ENCODE measurements at regions not wholly inside any gene's neighbourhood (a gene's known extent, or its start where the extent isn't known, plus 50 kb on each side); places are given as distances from the start of the nearest gene placed in this dataset.
"Not testable (repeated sequence)": the region's sequence is repeated elsewhere in the genome, so short reads cannot be mapped to it uniquely, and the experiment has no call there.

DNA sequence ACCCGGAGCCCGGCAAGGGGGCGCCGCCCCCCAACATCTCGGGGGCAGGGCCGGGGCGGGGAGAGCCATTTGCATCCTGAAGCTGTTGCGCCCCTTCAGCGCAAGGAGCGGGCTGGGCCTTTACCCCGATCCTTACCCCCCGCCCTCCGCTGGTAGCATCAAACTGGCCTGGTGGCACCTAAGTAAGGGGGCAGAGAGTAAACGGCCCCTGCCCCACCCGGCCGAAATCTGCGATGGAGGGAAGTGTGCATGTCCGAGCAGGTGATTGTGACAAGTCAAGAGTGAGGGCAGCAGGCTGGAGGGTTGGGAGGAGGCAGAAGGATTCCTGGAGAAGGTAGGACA lies 101.2 kb downstream of the ESM1 start:
- no peak for DNase-seq (ENCODE audit: low read depth, low spot score)

DNA sequence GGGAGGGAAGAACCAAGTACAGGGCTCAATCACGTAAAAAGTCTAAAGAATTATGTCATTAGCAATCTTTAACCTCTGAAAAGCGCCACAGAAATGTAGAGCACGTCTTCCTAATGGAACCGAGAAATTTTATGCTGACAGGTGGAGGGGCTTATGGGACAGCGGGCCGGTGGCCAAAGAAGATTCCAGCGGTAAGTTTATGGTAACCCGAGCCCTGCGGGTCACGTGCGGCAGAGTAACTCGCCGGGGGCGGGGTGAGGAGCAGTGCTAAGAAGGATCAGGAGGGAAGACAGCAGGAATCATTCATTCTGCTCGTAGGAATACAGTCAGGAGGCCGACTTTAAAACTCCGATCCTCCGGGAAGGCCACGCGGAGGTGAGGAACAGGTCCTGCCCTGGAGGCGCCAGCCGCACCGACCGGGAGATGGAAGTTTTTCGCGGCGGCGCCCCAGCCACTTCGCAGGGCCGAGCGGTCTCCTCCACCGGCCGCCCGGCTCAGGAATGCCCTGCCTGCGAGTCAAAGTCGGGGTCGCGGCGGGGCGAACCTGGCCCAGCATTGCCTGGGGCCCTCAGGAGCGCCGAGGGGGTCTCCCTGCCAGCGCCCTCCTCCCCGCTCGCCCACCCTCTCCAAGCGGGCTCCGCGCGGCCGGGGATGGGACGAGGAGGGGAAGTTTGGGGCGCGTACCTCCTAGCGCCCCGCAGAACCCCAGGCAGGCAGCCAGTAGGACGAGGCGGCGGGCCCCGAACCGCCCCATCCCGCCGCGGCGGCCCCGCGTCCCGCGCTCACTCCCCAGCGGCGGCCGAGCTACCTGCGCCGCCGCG lies 101.8 kb downstream of the ESM1 start:
- DNase-seq (ENCODE audit: low read depth, low spot score): no peak

DNA sequence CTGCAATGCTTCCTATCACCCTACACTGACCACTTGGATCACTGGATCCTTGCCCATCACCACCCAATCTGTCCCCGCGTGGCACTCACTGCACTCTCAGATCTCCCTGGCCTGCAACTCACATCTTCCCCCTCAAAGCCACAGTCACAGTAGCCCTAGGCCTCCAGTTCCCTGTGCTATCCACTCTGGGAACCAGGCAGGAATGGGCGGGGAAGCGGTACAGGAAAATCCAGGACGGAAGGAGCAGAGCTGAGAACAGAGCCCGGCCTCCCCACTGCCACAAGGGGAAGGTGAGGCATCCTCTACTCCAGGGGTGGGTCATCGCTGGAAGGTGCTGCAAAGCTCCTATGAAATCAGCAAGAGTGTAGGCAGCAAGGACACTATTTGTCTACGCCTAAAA lies 102.6 kb downstream of the ESM1 start:
- no peak for DNase-seq (ENCODE audit: low read depth, low spot score)

DNA sequence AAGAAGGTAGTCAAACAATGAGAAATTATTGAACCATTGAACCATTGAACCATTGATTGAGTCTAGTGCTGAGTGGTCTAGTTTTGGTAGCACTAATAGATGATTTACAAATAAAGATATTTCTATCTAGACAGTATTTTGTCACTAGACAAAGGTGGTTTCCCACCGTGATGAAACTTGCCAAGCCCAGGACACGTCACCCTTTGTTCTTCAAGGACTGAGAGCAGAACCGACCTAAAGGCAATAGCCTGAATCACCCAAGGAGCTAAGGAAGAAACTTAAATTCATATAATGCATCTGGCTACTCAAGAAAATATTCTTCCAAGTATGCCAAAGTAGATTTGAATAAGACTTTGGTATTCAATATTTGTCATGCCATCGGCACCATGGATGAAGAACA lies 103.3 kb downstream of the ESM1 start:
- no peak for DNase-seq (ENCODE audit: low read depth, low spot score)

DNA sequence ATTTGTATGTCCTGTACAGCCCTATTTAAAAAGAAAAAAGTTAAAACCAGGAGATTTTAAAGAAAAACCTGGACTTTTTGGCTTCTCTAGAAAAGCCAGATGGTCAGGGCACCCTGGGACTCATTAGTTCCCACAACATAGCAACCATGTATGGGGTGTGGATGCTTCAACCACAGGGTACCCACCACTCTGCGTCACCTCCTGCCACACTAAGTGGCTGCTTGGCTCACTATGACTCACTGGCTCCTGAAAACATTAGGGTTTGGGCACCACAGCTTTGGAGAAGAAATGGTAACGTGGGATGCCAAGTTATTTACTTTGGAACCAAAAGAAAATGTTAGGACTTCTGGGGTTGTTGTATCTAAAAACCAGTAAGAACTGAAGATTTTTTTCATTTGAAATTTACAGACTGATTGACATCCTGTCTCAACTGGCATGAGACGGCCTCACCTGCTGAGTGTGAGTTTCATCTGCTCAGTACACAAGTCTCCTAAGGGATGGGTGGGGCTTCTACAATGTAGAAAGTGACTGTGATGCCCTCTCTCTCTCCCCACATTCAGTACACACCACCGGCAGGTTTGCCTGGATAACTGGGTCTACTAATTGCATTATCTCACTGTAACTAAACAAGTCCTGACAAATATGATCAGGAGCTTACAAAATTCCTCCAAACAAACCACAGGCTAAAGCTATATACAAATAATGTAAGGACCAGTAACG lies 103.9 kb downstream of the ESM1 start:
- no peak for DNase-seq (ENCODE audit: low read depth, low spot score)

DNA sequence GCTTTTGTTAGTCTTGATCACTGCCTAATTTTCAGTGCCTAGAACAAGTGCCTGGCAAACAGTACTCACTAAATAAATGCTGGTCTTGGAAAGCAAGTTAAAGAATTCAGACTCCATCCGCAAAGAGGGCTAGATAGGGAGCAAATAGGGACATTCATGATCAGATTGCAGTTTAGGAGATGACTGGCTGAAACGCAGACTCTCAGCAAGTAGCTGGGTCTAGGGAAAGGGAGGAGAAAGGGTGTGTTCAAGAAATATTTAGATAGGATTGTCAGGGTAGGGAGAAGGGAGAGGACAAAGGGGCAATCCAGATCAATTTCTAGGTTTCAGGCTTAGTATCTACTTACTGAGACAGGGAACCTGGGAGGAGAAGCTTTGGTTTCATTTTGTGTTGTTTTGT lies 108.4 kb downstream of the ESM1 start:
- no peak for DNase-seq (ENCODE audit: low read depth, low spot score)

DNA sequence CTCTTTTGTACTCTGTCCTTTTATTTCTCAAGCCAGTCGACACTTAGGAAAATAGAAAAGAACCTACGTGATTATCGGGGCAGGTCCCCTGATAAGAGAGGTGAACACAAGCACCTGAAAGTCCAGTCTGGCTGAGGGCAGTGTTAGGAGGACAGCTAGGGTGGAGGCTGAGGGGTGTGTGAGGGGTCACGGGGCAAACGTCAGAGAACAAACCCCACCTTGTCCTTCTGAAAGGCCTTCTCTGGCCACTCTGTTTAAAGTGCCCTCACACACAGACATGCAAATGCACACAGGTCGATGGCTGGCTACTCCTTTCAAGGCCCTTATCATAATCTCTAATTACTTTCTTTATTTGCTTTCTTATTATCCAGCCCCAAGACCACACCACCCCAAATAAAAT lies 108.8 kb downstream of the ESM1 start:
- no peak for DNase-seq (ENCODE audit: low read depth, low spot score)

DNA sequence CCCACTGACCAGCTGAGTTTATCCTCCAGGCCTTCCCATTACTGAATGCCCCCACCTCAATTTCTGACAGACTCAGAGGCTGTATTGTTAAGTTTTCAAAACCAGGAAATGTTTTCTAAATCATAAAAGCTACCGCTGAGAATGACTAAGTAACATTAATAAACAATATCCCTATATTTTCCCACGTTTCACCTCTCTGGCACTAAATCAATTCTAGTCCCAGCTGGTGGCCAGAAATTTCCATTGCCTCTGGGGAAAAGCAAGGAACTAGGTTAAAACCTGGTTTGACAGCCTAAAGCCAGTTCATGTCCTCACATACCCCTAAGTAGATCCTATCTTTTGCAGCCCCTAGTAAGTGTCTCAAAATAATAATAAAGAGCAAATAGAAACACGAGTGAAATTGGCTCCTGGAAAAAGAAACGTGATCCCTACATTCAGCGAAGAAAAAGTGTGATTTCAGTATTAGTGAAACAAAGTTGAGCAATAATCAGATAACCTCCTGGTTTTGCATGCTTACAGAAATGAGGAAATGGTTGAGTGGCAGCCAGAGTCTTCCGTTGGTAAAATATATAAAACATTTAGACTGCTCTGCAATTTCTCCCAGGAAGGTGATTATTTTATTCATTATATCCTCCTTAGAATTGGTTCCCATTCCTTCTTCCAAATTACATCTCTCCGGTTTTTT lies 110.9 kb downstream of the ESM1 start:
- DNase-seq (ENCODE audit: low read depth, low spot score): no peak

DNA sequence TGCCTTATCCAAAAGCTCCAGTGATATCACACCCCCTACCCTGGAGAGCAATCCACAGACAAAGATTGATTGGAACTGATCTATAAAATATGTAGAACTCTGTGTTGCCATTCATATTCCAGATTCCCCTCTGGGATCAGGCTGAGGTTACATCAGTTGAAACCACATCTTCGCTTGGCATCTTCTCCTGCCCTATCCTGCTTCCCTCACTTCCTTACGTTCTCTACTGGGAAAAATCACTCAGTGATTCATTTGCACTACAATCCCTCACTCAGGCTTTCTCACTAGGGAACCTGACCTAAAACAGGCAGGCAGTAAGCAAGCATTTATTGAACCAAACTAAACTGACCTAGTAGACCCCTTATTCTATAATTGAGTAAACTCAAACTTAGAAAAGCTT lies 111.7 kb downstream of the ESM1 start:
- DNase-seq (ENCODE audit: low read depth, low spot score): no peak

DNA sequence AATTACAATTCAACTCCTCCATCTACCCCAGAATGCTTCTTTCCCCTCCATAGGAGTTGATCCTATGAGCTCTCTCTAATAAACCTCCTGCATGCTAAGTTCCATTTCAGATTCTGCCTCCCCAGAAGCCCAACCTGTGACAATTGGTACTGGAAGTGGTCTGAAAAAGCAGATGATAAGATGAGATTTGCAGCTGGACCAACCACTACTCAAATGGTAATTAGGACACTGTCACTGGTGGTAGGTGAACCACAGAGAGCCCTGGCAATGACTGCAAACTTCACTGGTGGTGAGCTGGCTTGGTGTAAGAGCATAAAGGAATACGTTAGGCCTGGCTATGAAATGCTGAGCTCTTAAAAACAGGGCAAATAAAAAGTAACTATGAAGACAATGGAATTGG lies 112.6 kb downstream of the ESM1 start:
- DNase-seq (ENCODE audit: low read depth, low spot score): no peak

DNA sequence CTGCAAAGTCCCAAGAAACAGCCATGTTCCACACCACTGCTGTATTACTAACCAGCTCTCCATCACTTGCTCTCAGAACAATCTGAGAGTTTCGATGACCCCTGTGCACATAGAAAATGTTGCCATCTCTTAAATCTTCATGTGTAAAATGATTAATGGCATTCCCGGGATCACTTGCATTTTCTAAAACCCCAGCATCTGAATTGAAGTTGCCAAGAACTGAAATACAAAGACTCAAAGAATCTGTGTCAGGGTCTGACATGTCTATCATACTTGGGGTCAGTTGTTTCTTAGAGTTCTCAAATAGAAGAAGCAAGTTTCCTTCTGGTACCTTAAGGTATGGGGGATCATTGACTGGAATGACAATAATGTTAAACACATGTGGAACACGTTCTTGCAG lies 115.1 kb downstream of the ESM1 start:
- no peak for DNase-seq (ENCODE audit: low read depth, low spot score)

DNA sequence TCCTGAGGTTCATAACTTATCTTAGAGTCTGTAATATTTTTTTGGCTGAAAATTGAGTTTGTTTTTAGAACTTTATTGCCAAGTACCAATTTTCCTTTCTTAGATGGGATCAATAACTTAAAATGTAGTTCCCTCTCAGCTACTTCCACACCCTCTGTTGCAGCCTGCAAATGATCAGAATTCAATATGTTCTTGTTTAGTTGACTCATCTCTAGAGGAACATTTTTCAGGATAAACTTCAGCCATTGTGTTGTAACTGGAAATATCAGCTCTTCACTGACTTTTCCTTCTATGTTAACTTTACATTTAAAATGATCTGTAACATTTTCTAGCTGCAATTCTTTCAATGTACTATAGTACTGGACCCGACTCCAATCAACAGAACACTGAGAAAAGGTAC lies 115.7 kb downstream of the ESM1 start:
- no peak for DNase-seq (ENCODE audit: low read depth, low spot score)

DNA sequence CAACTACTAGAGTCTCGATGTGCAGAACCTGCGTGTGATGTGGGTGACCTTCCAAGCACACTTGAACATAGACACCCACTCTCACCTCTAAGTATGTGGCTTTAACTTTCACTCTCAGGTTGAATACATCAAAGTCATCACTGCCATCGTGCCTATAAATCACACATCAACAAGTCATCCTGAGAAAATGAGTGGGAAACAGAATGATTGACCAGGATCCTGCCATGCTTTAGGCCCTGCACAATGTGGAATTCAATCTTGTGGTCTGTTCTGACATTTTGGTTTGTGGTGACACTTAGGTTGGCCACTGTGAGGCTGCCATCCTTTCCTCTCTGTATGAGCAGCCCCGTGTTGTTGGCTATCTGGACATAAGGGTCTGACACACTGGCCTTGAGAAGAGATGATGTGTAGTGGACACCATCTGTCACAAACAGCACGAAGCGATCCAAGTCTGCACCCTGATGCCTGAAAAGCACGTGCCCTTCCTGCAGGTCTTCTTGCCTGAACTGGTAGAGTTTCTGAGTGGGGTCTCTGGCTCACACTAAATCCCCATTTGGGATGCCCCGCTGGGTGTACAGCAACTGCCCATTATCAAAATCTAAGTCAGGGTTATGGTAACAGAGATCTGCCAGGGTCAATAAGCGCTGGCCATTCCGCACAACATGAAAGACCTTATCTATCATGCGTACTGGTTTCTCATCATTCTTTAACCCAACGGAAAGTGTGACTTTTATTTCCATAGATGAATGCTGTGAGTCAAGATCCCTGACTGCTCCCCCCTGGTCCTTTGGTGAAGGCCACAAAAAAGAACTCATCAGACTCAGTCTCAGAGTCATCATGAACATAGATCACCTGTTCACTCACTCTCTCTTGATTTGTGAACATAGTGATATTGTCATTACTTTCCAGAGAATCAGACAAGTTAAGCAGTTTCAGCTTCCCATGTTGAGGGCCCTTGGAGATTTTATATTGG lies 116.6 kb downstream of the ESM1 start:
- DNase-seq (ENCODE audit: low read depth, low spot score): no peak

DNA sequence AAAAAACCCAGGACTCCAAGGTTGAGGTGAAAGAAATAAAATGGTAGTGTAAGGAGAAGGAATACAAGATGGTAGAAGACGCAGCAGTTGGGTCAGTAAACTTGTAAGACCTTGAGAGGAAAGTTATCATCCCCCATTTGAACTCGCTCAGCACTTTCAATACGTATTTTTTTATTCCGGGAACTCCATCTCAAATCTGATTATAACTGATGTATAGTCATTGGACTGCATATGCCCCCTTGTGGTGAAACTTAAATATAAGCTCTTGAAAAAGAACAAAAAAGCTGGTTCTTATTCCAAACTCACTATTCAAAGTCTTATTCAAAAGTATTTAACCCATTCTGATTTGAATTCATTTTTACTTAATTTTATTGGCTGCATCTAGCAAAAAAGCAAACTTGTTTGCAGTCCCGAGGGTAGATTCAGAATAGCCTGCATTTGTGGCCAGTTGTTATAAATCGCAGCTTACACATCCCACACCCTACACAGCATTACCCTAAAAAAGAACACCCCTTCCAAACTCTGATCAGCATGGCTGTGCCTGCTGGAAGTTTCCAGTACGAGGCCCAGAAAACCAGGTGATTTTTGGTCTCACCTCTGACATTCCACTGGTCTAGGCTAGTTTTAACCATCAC lies 118.0 kb downstream of the ESM1 start:
- DNase-seq (ENCODE audit: low read depth, low spot score): no peak

DNA sequence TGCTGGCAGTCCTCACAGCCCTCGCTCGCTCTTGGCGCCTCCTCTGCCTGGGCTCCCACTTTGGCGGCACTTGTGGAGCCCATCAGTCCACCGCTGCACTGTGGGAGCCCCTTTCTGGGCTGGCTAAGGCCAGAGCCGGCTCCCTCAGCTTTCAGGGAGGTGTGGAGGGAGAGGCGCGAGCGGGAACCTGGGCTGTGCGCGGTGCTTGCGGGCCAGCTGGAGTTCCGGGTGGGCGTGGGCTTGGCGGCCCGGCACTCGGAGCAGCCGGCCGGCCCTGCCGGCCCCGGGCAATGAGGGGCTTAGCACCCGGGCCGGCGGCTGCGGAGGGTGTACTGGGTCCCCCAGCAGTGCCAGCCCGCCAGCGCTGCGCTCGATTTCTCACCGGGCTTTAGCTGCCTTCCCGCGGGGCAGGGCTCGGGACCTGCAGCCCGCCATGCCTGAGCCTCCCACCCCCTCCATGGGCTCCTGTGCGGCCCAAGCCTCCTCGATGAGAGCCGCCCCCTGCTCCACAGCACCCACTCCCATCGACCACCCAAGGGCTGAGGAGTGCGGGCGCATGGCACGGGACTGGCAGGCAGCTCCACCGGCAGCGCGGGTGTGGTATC lies 120.4 kb downstream of the ESM1 start:
- DNase-seq (ENCODE audit: low read depth, low spot score): not testable (repeated sequence)

DNA sequence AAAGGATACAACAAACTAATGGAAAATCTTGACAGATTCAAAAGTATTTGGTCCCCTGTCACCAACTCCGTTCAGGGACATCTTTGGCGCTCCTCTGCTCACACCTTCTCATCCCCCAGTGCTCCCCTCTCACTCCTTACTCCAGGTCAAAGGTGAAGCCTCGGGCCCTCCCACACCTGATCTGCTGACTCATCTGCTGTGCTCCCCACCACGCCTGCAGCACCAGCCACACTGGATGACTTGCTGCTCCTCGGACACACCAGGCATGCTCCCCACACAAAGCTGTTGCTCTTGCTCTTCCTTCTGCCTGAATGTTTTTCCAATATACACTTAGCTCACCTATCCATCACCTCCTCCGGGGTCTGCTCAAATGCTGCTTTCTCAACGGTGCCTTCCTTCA lies 123.4 kb downstream of the ESM1 start:
- no peak for DNase-seq (ENCODE audit: low read depth, low spot score)

DNA sequence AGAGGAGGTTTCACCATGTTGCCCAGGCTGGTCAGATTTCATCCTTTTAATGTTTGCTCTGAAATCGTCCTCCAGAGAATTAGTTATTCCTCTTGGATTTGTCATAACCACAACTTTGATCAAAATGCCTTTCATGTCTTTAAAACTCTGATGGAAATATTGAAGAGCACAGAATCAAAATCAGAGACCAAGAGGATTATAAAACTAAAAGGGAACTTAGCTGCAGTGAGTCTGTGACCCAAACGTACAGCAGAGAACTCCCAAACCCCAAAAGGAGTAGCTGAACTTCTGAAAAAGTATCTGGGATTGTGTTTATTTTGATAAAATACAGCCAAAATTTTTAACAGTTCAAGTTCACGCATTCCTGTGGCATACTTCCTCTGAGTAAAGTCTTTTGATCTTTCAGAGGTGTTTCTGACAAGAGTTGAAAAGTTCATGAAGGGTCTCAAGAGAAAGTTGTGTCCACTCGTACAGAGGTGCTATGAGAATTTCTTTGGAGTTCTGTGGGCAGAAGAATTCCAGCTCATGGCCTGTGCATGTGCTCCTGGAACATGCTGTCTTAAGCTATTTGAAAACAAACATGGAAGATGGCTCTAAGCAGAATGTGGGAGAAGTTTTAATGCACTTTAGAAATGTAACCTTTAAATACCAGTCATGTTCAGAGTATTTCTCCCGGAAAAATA lies 124.0 kb downstream of the ESM1 start:
- DNase-seq (ENCODE audit: low read depth, low spot score): no peak

DNA sequence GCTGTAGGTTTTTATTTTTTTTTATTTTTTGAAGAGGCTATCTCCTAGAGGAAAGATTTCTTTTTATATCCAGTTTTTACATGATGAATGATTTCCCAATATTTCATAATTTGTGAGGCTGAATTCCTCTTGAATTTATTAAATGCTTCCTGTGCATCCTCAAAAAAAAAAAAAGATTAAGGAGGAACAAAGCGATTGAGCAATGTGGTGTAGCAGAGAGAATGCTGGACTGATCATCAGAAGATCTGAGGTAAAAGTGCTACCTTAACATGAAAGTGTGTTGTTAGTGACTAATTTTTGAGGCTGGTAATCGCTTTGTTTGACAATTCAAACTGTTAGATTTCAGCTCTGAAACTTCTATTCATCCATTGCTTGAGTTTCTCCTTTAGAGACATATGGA lies 125.1 kb downstream of the ESM1 start:
- DNase-seq (ENCODE audit: low read depth, low spot score): no peak

DNA sequence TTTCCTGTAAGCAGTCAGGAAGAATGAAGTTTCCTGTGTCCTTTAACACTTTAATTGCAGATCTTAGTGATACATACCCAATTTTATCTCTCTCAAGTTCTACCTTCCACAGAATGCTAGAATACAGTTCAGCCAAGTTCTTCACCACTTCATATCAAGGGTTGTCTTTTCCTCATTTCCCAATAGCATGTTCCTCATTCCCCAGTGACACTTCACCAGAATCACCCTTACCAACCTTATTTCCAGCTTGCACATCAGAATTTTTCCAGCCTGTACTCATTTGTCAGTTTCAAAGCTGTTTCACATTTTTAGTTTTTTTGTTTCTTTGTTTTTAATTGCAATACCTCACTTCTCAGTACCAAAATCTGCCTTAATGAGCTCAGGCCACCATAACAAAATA lies 126.1 kb downstream of the ESM1 start:
- DNase-seq (ENCODE audit: low read depth, low spot score): no peak

DNA sequence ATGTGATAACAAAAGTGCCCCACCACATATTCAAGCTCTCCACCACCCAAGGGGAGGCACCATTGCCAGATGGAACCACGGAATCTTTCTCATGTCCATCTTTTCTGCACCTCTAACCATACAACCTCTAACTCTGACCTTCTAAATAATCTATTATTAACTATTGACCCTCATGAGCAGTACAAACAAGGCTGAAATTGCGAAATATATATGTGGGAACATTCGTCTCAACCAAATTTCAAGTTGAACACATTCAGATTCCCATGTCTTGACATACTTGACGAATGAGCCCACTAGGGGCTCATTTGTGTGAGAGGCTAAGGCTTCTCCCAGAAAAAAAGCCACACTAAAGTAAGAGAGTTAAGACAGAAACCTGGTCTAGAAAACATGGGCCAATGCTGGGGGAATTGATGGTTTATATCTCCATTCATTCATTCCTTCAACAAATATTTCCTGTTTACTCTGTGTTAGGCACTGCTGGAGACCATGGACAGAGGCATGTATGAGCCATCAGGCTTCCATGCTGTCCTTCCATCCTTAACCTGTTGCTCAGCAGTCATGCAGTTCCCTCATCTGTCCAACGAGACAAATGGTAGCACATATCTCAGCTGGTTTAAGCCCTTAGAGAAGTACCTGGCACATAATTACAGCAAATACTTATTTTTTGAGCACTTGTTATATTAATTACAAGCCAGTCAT lies 130.4 kb downstream of the ESM1 start:
- no peak for DNase-seq (ENCODE audit: low read depth, low spot score)

Data from activated CD4-positive, CD25-positive, alpha-beta regulatory T cell treated with anti-CD3 and anti-CD28 coated beads, Interleukin-2, amount 50 U/mL, for 16 hours (primary cell).